PC-3 (cell line): ENCODE measurements at regions not wholly inside any gene's neighbourhood (a gene's known extent, or its start where the extent isn't known, plus 50 kb on each side); places are given as distances from the start of the nearest gene placed in this dataset.

Experiments used
- ATAC-seq: fragments of 200-7000 bp; cut with Tn5 transposase; 2 replicates; pipeline ENCODE4 v1.9.1; 2020; ENCODE audit warnings: mild to moderate bottlenecking, moderate library complexity
- BruUV-seq: library from RNA; stranded (reverse); fragments of 400-500 nt; replicated peaks from 2 replicates; lab custom pipeline; 2021; lab: Mats Ljungman, UMichigan
- CTCF ChIA-PET: fragments of 300-600 bp; sonication (Branson Sonifier 250); formaldehyde crosslinking; loops from one replicate; lab custom pipeline; 2022; ENCODE audit warnings: antibody characterized with exemption; lab: Charles Lee
- POLR2A ChIA-PET: fragments of 300-600 bp; sonication (Branson Sonifier 250); formaldehyde crosslinking; loops from one replicate; lab custom pipeline; 2022; ENCODE audit warnings: antibody characterized with exemption; ENCODE audit not compliant: unreplicated experiment; lab: Charles Lee
- DNase-seq: peaks from one replicate; pipeline ENCODE4 v3.0.0-alpha.2; 2015
- H2AFZ ChIP-seq: fragments of 300-600 bp; sonication (generic); 2 replicates; pipeline ENCODE4 v1.6.0; 2016; ENCODE audit warnings: antibody characterized with exemption, low read length
- H3F3A ChIP-seq: fragments of 300-600 bp; sonication (generic); one replicate; pipeline ENCODE4 v1.6.0; 2017; ENCODE audit warnings: antibody characterized with exemption, low read length, control low read depth, mild to moderate bottlenecking; ENCODE audit not compliant: unreplicated experiment
- H3K27ac ChIP-seq: fragments of 300-600 bp; sonication (generic); 2 replicates; pipeline ENCODE4 v1.5.1; 2016; ENCODE audit warnings: mild to moderate bottlenecking, low read length
- H3K27me3 ChIP-seq: fragments of 300-600 bp; sonication (generic); 2 replicates; pipeline ENCODE4 v1.6.1; 2016; ENCODE audit warnings: low read length, mixed read lengths
- H3K36me3 ChIP-seq: fragments of 300-600 bp; sonication (generic); 2 replicates; pipeline ENCODE4 v1.6.1; 2016; ENCODE audit warnings: low read depth, mixed run types, low read length, mixed read lengths
- H3K4me1 ChIP-seq: fragments of 300-600 bp; sonication (generic); 2 replicates; pipeline ENCODE4 v1.5.1; 2016; ENCODE audit warnings: low read length; ENCODE audit not compliant: insufficient read depth
- H3K4me2 ChIP-seq: fragments of 300-600 bp; sonication (generic); 2 replicates; pipeline ENCODE4 v1.6.0; 2016; ENCODE audit warnings: low read length
- H3K4me3 ChIP-seq: fragments of 300-600 bp; sonication (generic); 2 replicates; pipeline ENCODE4 v1.5.1; 2016; ENCODE audit warnings: mild to moderate bottlenecking, low read length, mixed read lengths
- H3K79me2 ChIP-seq: fragments of 300-600 bp; sonication (generic); 2 replicates; pipeline ENCODE4 v1.6.1; 2017; ENCODE audit warnings: low read length, mixed read lengths
- H3K9ac ChIP-seq: fragments of 300-600 bp; sonication (generic); 2 replicates; pipeline ENCODE4 v1.6.0; 2016; ENCODE audit warnings: mild to moderate bottlenecking, low read length
- H3K9me2 ChIP-seq: fragments of 300-600 bp; sonication (generic); replicated peaks from 2 replicates; pipeline ENCODE4 v1.6.1; 2016; ENCODE audit warnings: mixed run types, low read length, mixed read lengths
- H3K9me3 ChIP-seq: fragments of 300-600 bp; sonication (generic); 2 replicates; pipeline ENCODE4 v1.6.1; 2016; ENCODE audit warnings: low read length, mixed read lengths
- H4K20me1 ChIP-seq: fragments of 300-600 bp; sonication (generic); 2 replicates; pipeline ENCODE4 v1.6.1; 2016; ENCODE audit warnings: low read length, mixed read lengths
- EZH2 ChIP-seq: fragments of 300-600 bp; sonication (generic); IDR thresholded peaks from one replicate; pipeline ENCODE4 v1.6.1; 2017; ENCODE audit warnings: antibody characterized with exemption, mild to moderate bottlenecking, low read length; ENCODE audit not compliant: unreplicated experiment
- EZH2phosphoT487 ChIP-seq: fragments of 300-600 bp; sonication (generic); IDR thresholded peaks from 2 replicates; pipeline ENCODE4 v1.6.1; 2018; ENCODE audit warnings: mild to moderate bottlenecking, antibody characterized with exemption, low read length, borderline replicate concordance
- intact Hi-C: fragments of 100-400 bp; cut with micrococcal nuclease; formaldehyde crosslinking; loops from 2 replicates; pipeline ENCODE4 v1.9.0; 2023
- TF ChIP-seq, protein P1 (sequence below): fragments of 300-600 bp; sonication (generic); conservative IDR thresholded peaks from 2 replicates; pipeline ENCODE4 v1.5.1; 2017; ENCODE audit warnings: antibody characterized with exemption, low read depth, mild to moderate bottlenecking, low read length

- no peaks in the 10 kb centered on the region for H3K36me3 ChIP-seq
- H2AFZ ChIP-seq, result no peak overlapping the region
- no peaks in the 10 kb centered on the region for H3K9me3 ChIP-seq
- no peak overlapping the region for H3K4me3 ChIP-seq
- intact Hi-C loops, result no loop called here
- no peaks in the 10 kb centered on the region for H3K79me2 ChIP-seq
- ATAC-seq, result no peak
- no TSS peak for BruUV-seq
- H3K9me2 ChIP-seq, result no peaks in the 10 kb centered on the region
- no peaks in the 10 kb centered on the region for H3F3A ChIP-seq
- ChIA-PET POLR2A (no interaction called here), CTCF (no interaction called here)
- H4K20me1 ChIP-seq, result no peaks in the 10 kb centered on the region
- H3K4me2 ChIP-seq, result no peak overlapping the region
- no peak overlapping the region for H3K27ac ChIP-seq
- H3K9ac ChIP-seq, result no peak overlapping the region
- no peaks in the 10 kb centered on the region for H3K4me1 ChIP-seq
- no peak for DNase-seq
- 0 out of 2 replicates have a peak, but pooled peaks cover 4% of the 10 kb centered on the region for H3K27me3 ChIP-seq
- TF ChIP-seq, protein P1, sequence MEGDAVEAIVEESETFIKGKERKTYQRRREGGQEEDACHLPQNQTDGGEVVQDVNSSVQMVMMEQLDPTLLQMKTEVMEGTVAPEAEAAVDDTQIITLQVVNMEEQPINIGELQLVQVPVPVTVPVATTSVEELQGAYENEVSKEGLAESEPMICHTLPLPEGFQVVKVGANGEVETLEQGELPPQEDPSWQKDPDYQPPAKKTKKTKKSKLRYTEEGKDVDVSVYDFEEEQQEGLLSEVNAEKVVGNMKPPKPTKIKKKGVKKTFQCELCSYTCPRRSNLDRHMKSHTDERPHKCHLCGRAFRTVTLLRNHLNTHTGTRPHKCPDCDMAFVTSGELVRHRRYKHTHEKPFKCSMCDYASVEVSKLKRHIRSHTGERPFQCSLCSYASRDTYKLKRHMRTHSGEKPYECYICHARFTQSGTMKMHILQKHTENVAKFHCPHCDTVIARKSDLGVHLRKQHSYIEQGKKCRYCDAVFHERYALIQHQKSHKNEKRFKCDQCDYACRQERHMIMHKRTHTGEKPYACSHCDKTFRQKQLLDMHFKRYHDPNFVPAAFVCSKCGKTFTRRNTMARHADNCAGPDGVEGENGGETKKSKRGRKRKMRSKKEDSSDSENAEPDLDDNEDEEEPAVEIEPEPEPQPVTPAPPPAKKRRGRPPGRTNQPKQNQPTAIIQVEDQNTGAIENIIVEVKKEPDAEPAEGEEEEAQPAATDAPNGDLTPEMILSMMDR, result no peak
- no peak for TF ChIP-seq EZH2phosphoT487
- TF ChIP-seq EZH2, result no peak
Measured at GRCh38 chr9:28127101-28127500, 553.8 kb upstream of the C9orf72 start.

GRCh38 chr9:28134446-28134976, 561.2 kb upstream of the C9orf72 start:
- H3K79me2 ChIP-seq, result no peaks in the 10 kb centered on the region
- H3K9ac ChIP-seq, result no peak overlapping the region
- no peaks in the 10 kb centered on the region for H3F3A ChIP-seq
- POLR2A ChIA-PET, result no interaction called here
- no peaks in the 10 kb centered on the region for H4K20me1 ChIP-seq
- no peak overlapping the region for H3K27ac ChIP-seq
- H3K9me2 ChIP-seq, result no peaks in the 10 kb centered on the region
- no peaks in the 10 kb centered on the region for H3K4me1 ChIP-seq
- H3K36me3 ChIP-seq, result no peaks in the 10 kb centered on the region
- CTCF ChIA-PET, result no interaction called here
- ATAC-seq (no peak), DNase-seq (no peak)
- no peak overlapping the region for H3K4me2 ChIP-seq
- no peak overlapping the region for H3K4me3 ChIP-seq
- no peaks in the 10 kb centered on the region for H3K9me3 ChIP-seq
- no TSS peak for BruUV-seq
- TF ChIP-seq, protein P1, result no peak
- TF ChIP-seq EZH2phosphoT487 (no peak), EZH2 (no peak)
- intact Hi-C loops, result no loop called here
- H2AFZ ChIP-seq, result no peak overlapping the region
- no peaks in the 10 kb centered on the region for H3K27me3 ChIP-seq

DNA sequence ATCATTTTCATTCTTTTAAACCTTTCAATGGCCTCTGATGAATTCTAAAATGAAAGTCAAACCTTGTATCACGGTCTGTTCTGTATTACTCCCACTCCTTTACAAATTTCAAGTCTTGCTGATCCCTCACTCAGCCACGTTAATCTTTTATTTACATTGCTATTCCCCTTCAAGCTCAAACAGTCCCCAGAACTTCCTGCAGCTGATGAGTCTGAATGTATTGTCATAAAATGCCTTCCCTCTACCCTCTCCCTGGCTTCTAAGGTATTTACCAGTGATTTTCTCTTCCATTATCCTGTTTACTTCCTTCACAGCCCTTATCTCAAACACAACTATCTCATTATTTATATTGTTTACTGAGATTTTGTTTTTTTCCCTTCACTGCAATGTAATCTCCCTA, 562.3 kb upstream of the C9orf72 start:
- POLR2A ChIA-PET, result no interaction called here
- Histone ChIP-seq H3K4me2 (no peak overlapping the region), H3K9ac (no peak overlapping the region), H3K4me1 (no peaks in the 10 kb centered on the region), H3K9me3 (no peaks in the 10 kb centered on the region), H3K27ac (no peak overlapping the region), H3K27me3 (no peaks in the 10 kb centered on the region), H3K79me2 (no peaks in the 10 kb centered on the region), H4K20me1 (no peaks in the 10 kb centered on the region), H3K36me3 (no peaks in the 10 kb centered on the region), H3K4me3 (no peak overlapping the region), H3F3A (no peaks in the 10 kb centered on the region), H3K9me2 (no peaks in the 10 kb centered on the region), H2AFZ (no peak overlapping the region)
- intact Hi-C loops, result no loop called here
- ATAC-seq (no peak; the same call in 1 of the 2 replicates), DNase-seq (no peak)
- CTCF ChIA-PET, result no interaction called here
- BruUV-seq, result no TSS peak
- TF ChIP-seq EZH2phosphoT487, result no peak
- TF ChIP-seq, protein P1, result no peak
- TF ChIP-seq EZH2, result no peak
